Dermis blood vessel endothelial cell (primary cell): ENCODE measurements at regions not wholly inside any gene's neighbourhood (a gene's known extent, or its start where the extent isn't known, plus 50 kb on each side); places are given as distances from the start of the nearest gene placed in this dataset.
"Not testable (repeated sequence)": the region's sequence is repeated elsewhere in the genome, so short reads cannot be mapped to it uniquely, and the experiment has no call there.

ENCODE experiments used
- DNase-seq: peaks from one replicate; pipeline ENCODE4 v3.0.0; 2010

DNA sequence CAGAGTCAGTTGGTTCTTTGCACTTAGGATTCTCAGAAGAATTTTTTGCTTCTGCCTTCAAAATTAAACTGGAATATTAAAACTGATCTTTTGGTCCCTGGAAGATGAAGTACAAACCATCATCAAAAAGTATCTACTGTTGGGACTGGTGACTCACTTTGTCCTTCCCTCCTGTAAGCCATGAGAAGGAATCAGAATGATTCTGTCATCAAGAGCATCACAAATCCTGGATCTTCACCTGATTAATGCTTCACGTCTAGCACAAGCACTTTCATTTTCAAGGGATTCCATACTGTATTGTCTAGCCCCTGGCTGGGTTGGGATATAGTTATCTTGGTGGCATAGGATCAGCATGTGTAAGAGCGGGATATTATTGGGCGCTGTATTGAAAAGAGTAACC lies 69.3 kb upstream of the CYP1B1 start:
- no peak for DNase-seq

DNA sequence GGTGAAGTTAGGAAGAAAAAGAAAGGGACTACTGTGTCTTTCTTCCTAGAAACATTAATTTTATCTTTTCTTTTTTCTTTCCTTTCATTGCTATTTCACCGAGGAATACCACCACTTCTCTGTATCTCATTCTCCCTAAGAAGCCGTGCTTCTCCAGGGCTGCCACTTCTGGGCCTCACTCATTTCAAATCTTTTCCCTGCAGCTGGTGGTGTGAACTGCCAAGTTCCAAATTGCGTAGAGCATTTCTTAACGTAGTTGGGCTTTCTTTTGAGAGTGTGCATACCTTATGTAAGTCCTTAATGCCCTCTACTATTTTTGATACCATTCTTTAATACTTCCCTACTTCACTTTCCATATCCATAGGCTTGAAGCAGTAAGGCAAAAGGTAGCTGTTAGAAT lies 66.7 kb upstream of the CYP1B1 start:
- DNase-seq = no peak

- no peak for DNase-seq
Measured at GRCh38 chr2:38141501-38141900, 65.5 kb upstream of the CYP1B1 start.

DNA sequence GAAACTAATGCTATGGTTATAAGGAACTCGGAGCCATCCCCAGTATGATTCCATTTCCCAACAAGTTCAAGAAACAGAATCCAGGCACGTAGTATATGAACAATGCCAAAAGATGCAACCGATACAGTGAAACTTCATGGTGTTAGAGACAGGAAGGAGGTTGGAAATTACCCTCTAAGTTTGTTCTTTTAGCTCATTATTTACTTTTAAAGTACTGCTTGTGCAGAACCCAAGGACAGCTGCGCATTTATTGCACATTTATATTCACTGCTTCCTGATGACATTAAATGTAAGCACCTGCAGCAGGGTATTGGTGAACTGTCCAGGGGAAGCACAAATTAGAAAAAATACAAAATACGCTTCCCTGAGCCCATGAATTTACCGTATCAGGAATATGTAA lies 63.0 kb upstream of the CYP1B1 start:
- no peak for DNase-seq

GRCh38 chr2:38138419-38138818 lies 62.5 kb upstream of the CYP1B1 start:
- no peak for DNase-seq

GRCh38 chr2:38137958-38138357 lies 62.0 kb upstream of the CYP1B1 start:
- not testable (repeated sequence) for DNase-seq

- no peak for DNase-seq
Measured at GRCh38 chr2:38131676-38132075, 55.7 kb upstream of the CYP1B1 start.

DNA sequence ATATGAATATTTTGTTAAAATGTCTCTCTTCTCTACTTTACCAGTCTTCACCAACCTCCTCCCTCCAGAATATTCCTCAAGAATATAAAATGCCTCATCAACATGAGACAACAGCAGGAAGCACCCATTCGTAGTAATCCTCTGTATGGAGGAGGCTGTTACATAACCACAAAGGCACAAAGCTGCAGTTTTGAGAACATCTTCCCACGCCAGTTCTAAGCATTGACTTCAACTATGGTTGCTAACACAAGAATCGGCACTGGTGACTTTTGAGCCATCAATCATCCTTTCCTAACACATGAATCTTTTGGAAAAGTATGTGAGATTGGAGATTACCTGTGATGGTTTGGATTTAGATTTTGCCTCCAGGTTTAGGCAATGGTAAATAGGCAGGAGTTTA lies 54.9 kb upstream of the CYP1B1 start:
- DNase-seq = no peak

GRCh38 chr2:38129987-38130386 lies 54.0 kb upstream of the CYP1B1 start:
- no peak for DNase-seq

DNA sequence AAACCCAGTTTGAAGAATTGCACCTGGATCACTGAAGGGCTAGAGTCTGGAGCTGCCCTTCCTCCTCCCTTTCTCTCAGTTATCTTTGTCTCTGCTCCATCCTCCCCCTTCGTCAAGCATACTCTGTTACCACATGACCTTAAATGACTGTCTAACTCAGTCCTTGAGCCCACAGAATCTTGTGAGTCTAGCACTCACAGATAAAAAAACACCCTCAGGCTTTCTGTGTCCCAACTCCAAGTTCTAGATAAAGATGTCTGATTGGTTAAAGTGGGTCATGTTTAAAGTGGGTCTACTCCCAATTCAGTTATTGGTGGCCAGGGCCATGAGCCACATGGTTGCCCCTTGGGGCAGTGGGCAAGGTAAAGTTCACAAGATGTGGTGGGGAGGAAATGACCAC lies 53.5 kb upstream of the CYP1B1 start:
- no peak for DNase-seq

GRCh38 chr2:38128653-38129052 lies 52.7 kb upstream of the CYP1B1 start:
- DNase-seq = no peak

DNA sequence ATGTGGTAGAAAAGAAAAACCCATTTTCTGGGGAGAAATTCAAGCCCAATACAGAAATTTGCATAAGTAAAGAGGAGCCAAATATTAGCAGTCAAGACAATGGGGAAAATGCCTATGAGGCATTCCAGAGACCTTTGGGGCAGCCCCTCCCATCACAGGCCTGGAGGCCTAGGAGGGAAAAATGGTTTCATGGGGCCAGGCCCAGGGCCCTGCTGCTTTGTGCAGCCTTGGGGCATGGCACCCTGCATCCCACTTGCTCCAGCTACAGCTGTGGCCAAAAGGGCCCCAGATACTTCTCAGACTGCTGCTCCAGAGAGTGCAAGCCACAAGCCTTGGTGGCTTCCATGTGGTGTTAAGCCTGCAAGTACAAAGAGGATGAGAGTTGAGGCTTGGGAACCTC lies 51.3 kb upstream of the CYP1B1 start:
- DNase-seq = no peak

GRCh38 chr2:38125842-38126241 lies 49.9 kb upstream of the CYP1B1 start:
- no peak for DNase-seq
